ENCODE measurements at regions not wholly inside any gene's neighbourhood (a gene's known extent, or its start where the extent isn't known, plus 50 kb on each side); places are given as distances from the start of the nearest gene placed in this dataset.

DNA sequence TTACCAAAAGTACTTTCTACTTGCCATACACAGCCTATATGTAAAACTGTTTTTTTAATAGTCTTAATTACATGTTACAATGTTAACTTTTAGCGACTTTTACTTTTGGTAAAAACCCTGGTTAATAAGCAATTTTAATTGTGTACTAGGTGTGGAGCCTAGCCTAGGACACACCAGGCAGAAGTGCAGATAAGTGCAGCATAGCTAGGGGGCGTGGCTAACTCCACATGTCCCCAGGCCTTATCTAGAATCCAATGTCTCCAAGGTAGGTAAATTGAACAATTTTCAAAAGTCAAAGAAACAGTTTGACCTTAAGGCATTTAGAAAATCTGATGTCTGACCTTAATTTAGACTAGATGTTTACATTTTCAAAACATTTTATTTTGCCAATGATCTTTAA, 858.7 kb downstream of the CCSER2 start:
- no peak overlapping the region for H3K4me3 ChIP-seq (ENCODE audit: insufficient read depth, low read depth, low read length)
- no peaks in the 10 kb centered on the region for H3K9me3 ChIP-seq (ENCODE audit: insufficient read depth, low read depth, low read length)
- Mint-ChIP-seq H3K4me3 (ENCODE audit: unreplicated experiment) (no peak overlapping the region), H3K27me3 (ENCODE audit: low read depth, unreplicated experiment) (no peaks in the 10 kb centered on the region), H3K36me3 (ENCODE audit: low read depth, unreplicated experiment) (no peaks in the 10 kb centered on the region), H3K4me1 (ENCODE audit: low read depth, unreplicated experiment) (no peaks in the 10 kb centered on the region), H3K9me3 (ENCODE audit: unreplicated experiment) (peaks cover 3% of the 10 kb centered on the region), H3K27ac (ENCODE audit: unreplicated experiment) (no peak overlapping the region)
- H3K4me1 ChIP-seq (ENCODE audit: insufficient read depth, low read length), result no peaks in the 10 kb centered on the region
- H3K79me2 ChIP-seq (ENCODE audit: insufficient read depth, low read length), result no peaks in the 10 kb centered on the region
- DNase-seq (ENCODE audit: low read depth) (no peak), FAIRE-seq (no peak)
- TF ChIP-seq, protein P1, sequence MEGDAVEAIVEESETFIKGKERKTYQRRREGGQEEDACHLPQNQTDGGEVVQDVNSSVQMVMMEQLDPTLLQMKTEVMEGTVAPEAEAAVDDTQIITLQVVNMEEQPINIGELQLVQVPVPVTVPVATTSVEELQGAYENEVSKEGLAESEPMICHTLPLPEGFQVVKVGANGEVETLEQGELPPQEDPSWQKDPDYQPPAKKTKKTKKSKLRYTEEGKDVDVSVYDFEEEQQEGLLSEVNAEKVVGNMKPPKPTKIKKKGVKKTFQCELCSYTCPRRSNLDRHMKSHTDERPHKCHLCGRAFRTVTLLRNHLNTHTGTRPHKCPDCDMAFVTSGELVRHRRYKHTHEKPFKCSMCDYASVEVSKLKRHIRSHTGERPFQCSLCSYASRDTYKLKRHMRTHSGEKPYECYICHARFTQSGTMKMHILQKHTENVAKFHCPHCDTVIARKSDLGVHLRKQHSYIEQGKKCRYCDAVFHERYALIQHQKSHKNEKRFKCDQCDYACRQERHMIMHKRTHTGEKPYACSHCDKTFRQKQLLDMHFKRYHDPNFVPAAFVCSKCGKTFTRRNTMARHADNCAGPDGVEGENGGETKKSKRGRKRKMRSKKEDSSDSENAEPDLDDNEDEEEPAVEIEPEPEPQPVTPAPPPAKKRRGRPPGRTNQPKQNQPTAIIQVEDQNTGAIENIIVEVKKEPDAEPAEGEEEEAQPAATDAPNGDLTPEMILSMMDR (IDR thresholded peaks at IDR 0.05; ENCODE audit: insufficient read depth, low read depth, low read length), result no peak
- no peak for TF ChIP-seq EZH2 (IDR thresholded peaks at IDR 0.05; ENCODE audit: insufficient read depth, low read length)
- no peaks in the 10 kb centered on the region for H3K36me3 ChIP-seq (ENCODE audit: insufficient read depth, low read length)
- H3K27me3 ChIP-seq (ENCODE audit: insufficient read depth, low read length), result no peaks in the 10 kb centered on the region
- H3K9ac ChIP-seq (ENCODE audit: low read length), result no peak overlapping the region
- H3K27ac ChIP-seq (ENCODE audit: low read depth, low read length), result no peak overlapping the region
- no peaks in the 10 kb centered on the region for H4K20me1 ChIP-seq (ENCODE audit: insufficient read depth, low read length)
- no peak overlapping the region for H3K4me2 ChIP-seq (ENCODE audit: low read length)
- no peak overlapping the region for H2AFZ ChIP-seq (ENCODE audit: low read depth, low read length)

DNA sequence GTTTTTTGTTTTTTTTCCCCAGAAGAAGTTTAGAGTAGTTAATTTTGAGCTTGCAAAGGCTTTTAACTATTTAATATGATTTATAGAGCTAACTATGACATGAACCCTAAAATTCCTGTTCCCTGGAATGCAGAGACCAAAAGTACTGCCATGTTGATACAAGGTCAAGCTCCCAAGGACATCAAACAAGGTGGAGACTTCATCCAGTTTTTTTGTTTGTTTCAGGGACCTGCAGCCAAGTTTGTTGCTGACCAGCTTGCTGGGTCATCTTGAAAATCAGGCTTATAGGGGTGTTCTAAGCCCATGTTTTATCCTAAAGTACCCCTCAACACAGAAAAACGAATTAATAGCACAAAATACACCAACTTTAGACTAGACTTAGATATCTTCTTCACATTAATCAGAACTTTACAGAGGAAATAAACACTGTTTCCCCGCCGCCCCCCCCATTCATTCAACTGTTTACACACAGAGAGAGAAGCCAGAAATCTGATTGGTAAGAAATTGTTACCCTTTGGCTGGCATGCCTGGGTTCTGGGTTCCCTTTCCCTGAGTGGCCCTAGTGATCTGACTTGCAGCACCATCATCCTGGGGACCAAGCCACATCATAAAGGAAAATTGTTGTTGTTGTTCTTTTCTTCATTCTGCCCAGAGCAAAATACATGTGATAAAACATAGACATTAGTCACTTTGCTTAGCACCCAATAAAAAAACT, 860.5 kb downstream of the CCSER2 start:
- Histone ChIP-seq H3K9me3 (ENCODE audit: insufficient read depth, low read depth, low read length) (no peaks in the 10 kb centered on the region), H3K4me1 (ENCODE audit: insufficient read depth, low read length) (no peaks in the 10 kb centered on the region), H3K36me3 (ENCODE audit: insufficient read depth, low read length) (no peaks in the 10 kb centered on the region), H3K9ac (ENCODE audit: low read length) (no peak overlapping the region), H3K4me2 (ENCODE audit: low read length) (no peak overlapping the region), H3K4me3 (ENCODE audit: insufficient read depth, low read depth, low read length) (no peak overlapping the region), H3K79me2 (ENCODE audit: insufficient read depth, low read length) (no peaks in the 10 kb centered on the region), H2AFZ (ENCODE audit: low read depth, low read length) (no peak overlapping the region), H3K27ac (ENCODE audit: low read depth, low read length) (no peak overlapping the region), H4K20me1 (ENCODE audit: insufficient read depth, low read length) (no peaks in the 10 kb centered on the region), H3K27me3 (ENCODE audit: insufficient read depth, low read length) (no peaks in the 10 kb centered on the region)
- H3K27me3 Mint-ChIP-seq (ENCODE audit: low read depth, unreplicated experiment), result no peaks in the 10 kb centered on the region
- DNase-seq (ENCODE audit: low read depth) (no peak), FAIRE-seq (no peak)
- TF ChIP-seq, protein P1 (IDR thresholded peaks at IDR 0.05; ENCODE audit: insufficient read depth, low read depth, low read length), result no peak
- no peak for TF ChIP-seq EZH2 (IDR thresholded peaks at IDR 0.05; ENCODE audit: insufficient read depth, low read length)
- H3K4me3 Mint-ChIP-seq (ENCODE audit: unreplicated experiment), result no peak overlapping the region
- no peaks in the 10 kb centered on the region for H3K4me1 Mint-ChIP-seq (ENCODE audit: low read depth, unreplicated experiment)
- H3K36me3 Mint-ChIP-seq (ENCODE audit: low read depth, unreplicated experiment), result no peaks in the 10 kb centered on the region
- no peaks in the 10 kb centered on the region for H3K9me3 Mint-ChIP-seq (ENCODE audit: unreplicated experiment)
- no peak overlapping the region for H3K27ac Mint-ChIP-seq (ENCODE audit: unreplicated experiment)

DNA sequence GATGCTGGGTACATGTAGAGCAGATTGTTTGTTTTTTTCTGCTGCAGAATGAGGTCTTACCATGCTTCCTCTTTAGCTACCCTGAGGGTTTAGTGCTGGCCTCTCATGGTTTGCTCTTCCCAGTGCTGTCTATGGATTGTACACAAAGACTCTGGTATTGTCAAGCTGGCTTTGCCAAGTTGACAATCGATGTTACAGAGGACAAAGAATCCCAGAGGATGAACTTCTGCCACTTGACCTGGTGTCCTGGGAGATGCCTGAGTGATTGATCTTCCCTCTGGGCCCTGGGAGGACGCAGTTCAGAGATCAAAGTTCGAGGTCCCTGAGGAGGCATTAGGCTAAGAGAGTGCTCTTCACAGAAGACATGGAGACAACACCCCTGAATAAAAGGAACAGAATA, 865.4 kb downstream of the CCSER2 start:
- no peak overlapping the region for H3K4me3 Mint-ChIP-seq (ENCODE audit: unreplicated experiment)
- H3K4me1 ChIP-seq (ENCODE audit: insufficient read depth, low read length), result no peaks in the 10 kb centered on the region
- no peaks in the 10 kb centered on the region for H3K36me3 Mint-ChIP-seq (ENCODE audit: low read depth, unreplicated experiment)
- no peak overlapping the region for H3K4me3 ChIP-seq (ENCODE audit: insufficient read depth, low read depth, low read length)
- H3K79me2 ChIP-seq (ENCODE audit: insufficient read depth, low read length), result no peaks in the 10 kb centered on the region
- no peaks in the 10 kb centered on the region for H3K27me3 Mint-ChIP-seq (ENCODE audit: low read depth, unreplicated experiment)
- TF ChIP-seq, protein P1 (IDR thresholded peaks at IDR 0.05; ENCODE audit: insufficient read depth, low read depth, low read length), result no peak
- H4K20me1 ChIP-seq (ENCODE audit: insufficient read depth, low read length), result no peaks in the 10 kb centered on the region
- no peak overlapping the region for H3K27ac Mint-ChIP-seq (ENCODE audit: unreplicated experiment)
- no peak overlapping the region for H3K9ac ChIP-seq (ENCODE audit: low read length)
- no peak for DNase-seq (ENCODE audit: low read depth)
- H3K27me3 ChIP-seq (ENCODE audit: insufficient read depth, low read length), result no peaks in the 10 kb centered on the region
- no peaks in the 10 kb centered on the region for H3K36me3 ChIP-seq (ENCODE audit: insufficient read depth, low read length)
- no peaks in the 10 kb centered on the region for H3K9me3 Mint-ChIP-seq (ENCODE audit: unreplicated experiment)
- no peak overlapping the region for H2AFZ ChIP-seq (ENCODE audit: low read depth, low read length)
- H3K9me3 ChIP-seq (ENCODE audit: insufficient read depth, low read depth, low read length), result no peaks in the 10 kb centered on the region
- H3K27ac ChIP-seq (ENCODE audit: low read depth, low read length), result no peak overlapping the region
- no peak for FAIRE-seq
- no peaks in the 10 kb centered on the region for H3K4me1 Mint-ChIP-seq (ENCODE audit: low read depth, unreplicated experiment)
- H3K4me2 ChIP-seq (ENCODE audit: low read length), result no peak overlapping the region
